IMR-90 (cell line): ENCODE measurements at regions not wholly inside any gene's neighbourhood (a gene's known extent, or its start where the extent isn't known, plus 50 kb on each side); places are given as distances from the start of the nearest gene placed in this dataset.

Experiments used
- ATAC-seq: fragments of 200-7000 bp; cut with Tn5 transposase; 2 replicates; pipeline ENCODE4 v1.9.1; 2020; ENCODE audit warnings: low read depth, mild to moderate bottlenecking, moderate library complexity
- BruUV-seq: library from RNA; stranded (reverse); fragments of 400-500 nt; replicated peaks from 2 replicates; lab custom pipeline; 2021; lab: Mats Ljungman, UMichigan
- CTCF ChIA-PET: fragments of 300-600 bp; formaldehyde crosslinking; extraction: SDS; loops from one replicate; lab custom pipeline; 2021; ENCODE audit warnings: antibody characterized with exemption; lab: Yijun Ruan, JAX
- POLR2A ChIA-PET: fragments of 300-600 bp; sonication (Branson Sonifier 250); formaldehyde crosslinking; loops from one replicate; lab custom pipeline; 2022; ENCODE audit warnings: antibody characterized with exemption; ENCODE audit not compliant: unreplicated experiment; lab: Charles Lee
- DNase-seq: peaks from one replicate; pipeline ENCODE4 v3.0.0; 2013
- H2AFZ ChIP-seq: replicated peaks from 2 replicates; pipeline ENCODE3; 2013; ENCODE audit warnings: low read length, mild to moderate bottlenecking; ENCODE audit not compliant: poor library complexity
- H2AK5ac ChIP-seq: 2 replicates; pipeline ENCODE4 v1.6.1; 2013; ENCODE audit warnings: low read depth, low read length, inconsistent platforms
- H2AK9ac ChIP-seq: replicated peaks from 2 replicates; pipeline ENCODE3; 2013; ENCODE audit warnings: mild to moderate bottlenecking, low read depth, low read length, moderate library complexity; ENCODE audit not compliant: poor library complexity
- H2BK120ac ChIP-seq: 2 replicates; pipeline ENCODE4 v1.6.1; 2013; ENCODE audit warnings: low read depth, low read length, inconsistent platforms
- H2BK15ac ChIP-seq: 3 replicates; pipeline ENCODE4 v1.6.1; 2013; ENCODE audit warnings: low read depth, low read length, inconsistent platforms
- H2BK20ac ChIP-seq: 2 replicates; pipeline ENCODE4 v1.6.1; 2013; ENCODE audit warnings: low read depth, mild to moderate bottlenecking, inconsistent platforms, low read length, moderate library complexity
- H2BK5ac ChIP-seq: 2 replicates; pipeline ENCODE4 v1.6.1; 2013; ENCODE audit warnings: mild to moderate bottlenecking, low read depth, low read length, inconsistent platforms; ENCODE audit not compliant: poor library complexity, severe bottlenecking
- H3K14ac ChIP-seq: replicated peaks from 2 replicates; pipeline ENCODE4 v1.6.1; 2013; ENCODE audit warnings: low read depth, low read length, inconsistent platforms
- H3K18ac ChIP-seq: 2 replicates; pipeline ENCODE4 v1.6.1; 2013; ENCODE audit warnings: low read depth, low read length, control low read depth
- H3K23ac ChIP-seq: 2 replicates; pipeline ENCODE4 v1.6.1; 2013; ENCODE audit warnings: low read depth, low read length, inconsistent platforms
- H3K27ac ChIP-seq: 2 replicates; pipeline ENCODE4 v1.5.1; 2013; ENCODE audit warnings: mild to moderate bottlenecking, control low read depth, low read length; ENCODE audit not compliant: insufficient read depth
- H3K27me3 ChIP-seq: 2 replicates; pipeline ENCODE4 v1.6.1; 2013; ENCODE audit warnings: low read length; ENCODE audit not compliant: control insufficient read depth, insufficient read depth
- H3K36me3 ChIP-seq: 2 replicates; pipeline ENCODE4 v1.6.1; 2013; ENCODE audit warnings: low read length, mixed read lengths; ENCODE audit not compliant: control insufficient read depth, insufficient read depth
- H3K4ac ChIP-seq: 2 replicates; pipeline ENCODE4 v1.6.1; 2013; ENCODE audit warnings: low read depth, low read length, inconsistent platforms
- H3K4me1 ChIP-seq: 2 replicates; pipeline ENCODE4 v1.6.1; 2013; ENCODE audit warnings: low read length, mixed read lengths; ENCODE audit not compliant: control insufficient read depth, insufficient read depth
- H3K4me2 ChIP-seq: 2 replicates; pipeline ENCODE4 v1.6.1; 2013; ENCODE audit warnings: low read depth, mild to moderate bottlenecking, control low read depth, low read length, moderate library complexity
- H3K4me3 ChIP-seq: 2 replicates; pipeline ENCODE4 v1.5.1; 2013; ENCODE audit warnings: low read depth, mild to moderate bottlenecking, control low read depth, low read length, moderate library complexity; ENCODE audit not compliant: insufficient read depth
- H3K56ac ChIP-seq: 2 replicates; pipeline ENCODE4 v1.6.1; 2013; ENCODE audit warnings: low read length, inconsistent platforms; ENCODE audit not compliant: insufficient read depth; ENCODE audit errors: extremely low read depth
- H3K79me1 ChIP-seq, 2 experiments: 2 replicates each; pipeline ENCODE4 v1.6.1; 2013; ENCODE audit warnings: low read length in 2 of 2, inconsistent platforms in 1 of 2, low read depth in 1 of 2
- H3K9ac ChIP-seq: 2 replicates; pipeline ENCODE4 v1.6.1; 2013; ENCODE audit warnings: low read depth, low read length, control low read depth
- H3K9me1 ChIP-seq: 2 replicates; pipeline ENCODE4 v1.6.1; 2013; ENCODE audit warnings: low read length, inconsistent platforms; ENCODE audit not compliant: insufficient read depth
- H3K9me3 ChIP-seq: 2 replicates; pipeline ENCODE4 v1.6.1; 2013; ENCODE audit warnings: low read length; ENCODE audit not compliant: control insufficient read depth, insufficient read depth
- H4K20me1 ChIP-seq: 2 replicates; pipeline ENCODE4 v1.6.1; 2013; ENCODE audit warnings: low read length, inconsistent platforms; ENCODE audit not compliant: insufficient read depth
- H4K5ac ChIP-seq: 2 replicates; pipeline ENCODE4 v1.6.1; 2013; ENCODE audit warnings: mild to moderate bottlenecking, low read depth, low read length, control low read depth
- H4K8ac ChIP-seq, 2 experiments: 2 replicates each; pipeline ENCODE4 v1.6.1; 2013; ENCODE audit warnings: low read depth in 2 of 2, low read length in 2 of 2, control low read depth in 1 of 2, inconsistent platforms in 1 of 2
- H4K91ac ChIP-seq: 2 replicates; pipeline ENCODE4 v1.6.1; 2013; ENCODE audit warnings: low read depth, low read length, inconsistent platforms; ENCODE audit not compliant: insufficient read depth
- BHLHE40 ChIP-seq: fragments of 150-350 bp; IDR thresholded peaks from 2 replicates; pipeline ENCODE4 v1.6.1; 2016; ENCODE audit warnings: mild to moderate bottlenecking, low read depth, low read length
- CEBPB ChIP-seq: IDR thresholded peaks from 2 replicates; pipeline ENCODE4 v1.6.1; 2012; ENCODE audit warnings: low read depth, low read length, improper control_type of control experiment
- CHD1 ChIP-seq: IDR thresholded peaks from 2 replicates; pipeline ENCODE4 v1.6.1; 2012; ENCODE audit warnings: low read depth, low read length, improper control_type of control experiment
- CTCF ChIP-seq: conservative IDR thresholded peaks from 2 replicates; pipeline ENCODE4 v1.5.1; 2012; ENCODE audit warnings: mild to moderate bottlenecking, low read depth, low read length, improper control_type of control experiment
- ELK1 ChIP-seq: fragments of 150-350 bp; IDR thresholded peaks from 2 replicates; pipeline ENCODE4 v1.6.1; 2016; ENCODE audit warnings: low read depth, mild to moderate bottlenecking, low read length, moderate library complexity, borderline replicate concordance
- FOS ChIP-seq: fragments of 150-350 bp; IDR thresholded peaks from 2 replicates; pipeline ENCODE4 v1.6.1; 2016; ENCODE audit warnings: low read depth, low read length
- MAFK ChIP-seq: IDR thresholded peaks from 2 replicates; pipeline ENCODE4 v1.6.1; 2012; ENCODE audit warnings: low read depth, low read length, improper control_type of control experiment
- MAZ ChIP-seq: IDR thresholded peaks from 2 replicates; pipeline ENCODE4 v1.6.1; 2012; ENCODE audit warnings: low read depth, mild to moderate bottlenecking, low read length, improper control_type of control experiment, moderate library complexity, borderline replicate concordance
- MXI1 ChIP-seq: IDR thresholded peaks from 2 replicates; pipeline ENCODE4 v1.6.1; 2012; ENCODE audit warnings: low read depth, mild to moderate bottlenecking, low read length, moderate library complexity, borderline replicate concordance
- NFE2L2 ChIP-seq: fragments of 150-350 bp; IDR thresholded peaks from 2 replicates; pipeline ENCODE4 v1.6.1; 2016; ENCODE audit warnings: low read depth, mild to moderate bottlenecking, low read length
- POLR2A ChIP-seq: IDR thresholded peaks from 2 replicates; pipeline ENCODE4 v1.6.1; 2012; ENCODE audit warnings: mild to moderate bottlenecking, low read depth, low read length
- RAD21 ChIP-seq: IDR thresholded peaks from 2 replicates; pipeline ENCODE4 v1.6.1; 2012; ENCODE audit warnings: low read length, improper control_type of control experiment
- RCOR1 ChIP-seq: IDR thresholded peaks from 2 replicates; pipeline ENCODE4 v1.6.1; 2012; ENCODE audit warnings: mild to moderate bottlenecking, low read length, improper control_type of control experiment; ENCODE audit not compliant: insufficient replicate concordance
- RFX5 ChIP-seq: IDR thresholded peaks from 2 replicates; pipeline ENCODE4 v1.8.0; 2012; ENCODE audit warnings: low read depth, mild to moderate bottlenecking, low read length, moderate library complexity
- SMC3 ChIP-seq: fragments of 150-350 bp; IDR thresholded peaks from 2 replicates; pipeline ENCODE4 v1.6.1; 2016; ENCODE audit warnings: low read depth, mild to moderate bottlenecking, antibody characterized with exemption, low read length, moderate library complexity
- USF2 ChIP-seq: fragments of 150-350 bp; IDR thresholded peaks from 2 replicates; pipeline ENCODE4 v1.6.1; 2017; ENCODE audit warnings: mild to moderate bottlenecking, antibody characterized with exemption, low read length, low read depth
- WGBS, 2 experiments: methylation state at CpG; one replicate each; pipeline versions ENCODE4 v1.1.5 to v1.1.7; 2013; ENCODE audit warnings: missing lambda C conversion rate in 2 of 2; ENCODE audit not compliant: insufficient read length in 1 of 2; ENCODE audit errors: extremely low coverage in 2 of 2; 5-methylcytosine and 5-hydroxymethylcytosine counted together
- dilution Hi-C: fragments of 300-500 bp; cut with HindIII; formaldehyde crosslinking; loops from one replicate; pipeline ENCODE4 v1.14.3; 2018; ENCODE audit warnings: low sequenced_read_pairs; ENCODE audit not compliant: unreplicated experiment
- in situ Hi-C: fragments of 300-500 bp; cut with MboI; formaldehyde crosslinking; loops from 3 replicates; pipeline ENCODE4 v1.14.3; 2019; ENCODE audit warnings: low sequenced_read_pairs, inconsistent platforms, mixed read lengths
- intact Hi-C: fragments of 100-400 bp; cut with micrococcal nuclease; formaldehyde crosslinking; loops from 2 replicates; pipeline ENCODE4 v1.10.0; 2022

GRCh38 chr5:169467041-169467771 lies 116.4 kb upstream of the SPDL1 start:
- POLR2A ChIA-PET = no interaction called here
- Histone ChIP-seq H2BK5ac (no peak overlapping the region), H4K20me1 (no peaks in the 10 kb centered on the region), H3K4ac (no peak overlapping the region), H2AK9ac (no peak overlapping the region), H2AFZ (no peak overlapping the region), H3K56ac (no peak overlapping the region), H4K5ac (no peak overlapping the region), H3K4me1 (no peaks in the 10 kb centered on the region), H3K79me1 (no peaks in the 10 kb centered on the region), H3K36me3 (no peaks in the 10 kb centered on the region), H3K4me3 (no peak overlapping the region), H2BK120ac (no peak overlapping the region), H3K18ac (no peak overlapping the region), H3K9me3 (no peaks in the 10 kb centered on the region), H2BK20ac (no peak overlapping the region), H2BK15ac (no peak overlapping the region), H2AK5ac (no peak overlapping the region), H3K27ac (no peak overlapping the region), H4K91ac (no peak overlapping the region), H3K23ac (no peak overlapping the region), H3K9ac (no peak overlapping the region), H3K14ac (no peak overlapping the region), H3K9me1 (no peaks in the 10 kb centered on the region), H4K8ac (no peak overlapping the region), H3K27me3 (no peaks in the 10 kb centered on the region), H3K4me2 (no peak overlapping the region)
- DNase-seq = no peak
- intact Hi-C loops = no loop called here
- no TSS peak for BruUV-seq
- ATAC-seq = no peak
- no peak for TF ChIP-seq FOS
- no peak for TF ChIP-seq NFE2L2
- TF ChIP-seq BHLHE40 = no peak
- no peak for TF ChIP-seq USF2
- TF ChIP-seq RAD21 = no peak
- TF ChIP-seq CHD1 = no peak
- no peak for TF ChIP-seq RFX5
- no peak for TF ChIP-seq ELK1
- TF ChIP-seq MXI1 = no peak
- no peak for TF ChIP-seq CTCF
- TF ChIP-seq RCOR1 = no peak
- TF ChIP-seq MAZ = no peak
- TF ChIP-seq SMC3 = no peak
- no peak for TF ChIP-seq CEBPB
- no peak for TF ChIP-seq POLR2A
- no peak for TF ChIP-seq MAFK
- whole genome bisulfite sequencing, 2 experiments = no CpG with 5 or more reads among the region's 5 CpGs
- CTCF ChIA-PET = no interaction called here
- dilution Hi-C loops = no loop called here
- in situ Hi-C loops = no loop called here
